HG03280 (cell line): ENCODE measurements at regions not wholly inside any gene's neighbourhood (a gene's known extent, or its start where the extent isn't known, plus 50 kb on each side); places are given as distances from the start of the nearest gene placed in this dataset.
"Not testable (repeated sequence)": the region's sequence is repeated elsewhere in the genome, so short reads cannot be mapped to it uniquely, and the experiment has no call there.

Experiments
- ATAC-seq: cut with Tn5 transposase; IDR thresholded peaks from one replicate; pipeline ENCODE4 v1.9.1; 2021; ENCODE audit warnings: mild to moderate bottlenecking, moderate library complexity; ENCODE audit not compliant: unreplicated experiment

- no peak for ATAC-seq
These were observed 232.5 kb downstream of the PARP8 start for GRCh38 chr5:50898966-50899365.

- no peak for ATAC-seq
These were observed 234.6 kb downstream of the PARP8 start for GRCh38 chr5:50900952-50901510.

- ATAC-seq = no peak
These were observed 237.2 kb downstream of the PARP8 start for GRCh38 chr5:50903651-50904050.

DNA sequence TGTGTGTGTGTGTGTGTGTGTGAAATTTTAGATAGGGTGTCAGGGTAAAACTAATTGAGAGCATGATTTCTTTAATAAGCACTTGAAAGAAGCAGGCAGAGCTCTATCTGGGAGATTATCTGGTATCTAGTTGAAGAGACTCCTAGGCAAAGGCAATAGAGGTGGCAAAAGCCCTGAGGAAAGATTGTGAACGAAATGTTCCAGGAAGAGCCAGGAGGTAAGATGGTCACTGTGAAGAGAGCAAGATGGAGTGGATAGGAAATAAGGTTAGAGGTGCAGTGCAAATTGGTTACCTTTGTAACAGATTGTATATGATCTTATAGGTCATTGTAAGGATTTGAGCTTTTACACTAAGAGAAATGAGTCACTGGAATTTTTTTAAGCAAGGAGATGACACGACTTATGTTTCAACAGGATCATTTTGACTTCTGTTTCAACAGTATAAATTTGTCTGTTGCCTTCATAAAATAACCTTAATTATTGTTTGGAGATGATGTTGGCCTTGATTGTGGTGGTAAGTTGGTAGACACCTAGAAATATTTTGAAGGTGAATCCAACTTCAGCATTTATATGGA lies 239.6 kb downstream of the PARP8 start:
- ATAC-seq = no peak

- ATAC-seq = not testable (repeated sequence)
These were observed 253.7 kb downstream of the PARP8 start for GRCh38 chr5:50920160-50920559.

- no peak for ATAC-seq
These were observed 255.1 kb downstream of the PARP8 start for GRCh38 chr5:50921366-50922133.

DNA sequence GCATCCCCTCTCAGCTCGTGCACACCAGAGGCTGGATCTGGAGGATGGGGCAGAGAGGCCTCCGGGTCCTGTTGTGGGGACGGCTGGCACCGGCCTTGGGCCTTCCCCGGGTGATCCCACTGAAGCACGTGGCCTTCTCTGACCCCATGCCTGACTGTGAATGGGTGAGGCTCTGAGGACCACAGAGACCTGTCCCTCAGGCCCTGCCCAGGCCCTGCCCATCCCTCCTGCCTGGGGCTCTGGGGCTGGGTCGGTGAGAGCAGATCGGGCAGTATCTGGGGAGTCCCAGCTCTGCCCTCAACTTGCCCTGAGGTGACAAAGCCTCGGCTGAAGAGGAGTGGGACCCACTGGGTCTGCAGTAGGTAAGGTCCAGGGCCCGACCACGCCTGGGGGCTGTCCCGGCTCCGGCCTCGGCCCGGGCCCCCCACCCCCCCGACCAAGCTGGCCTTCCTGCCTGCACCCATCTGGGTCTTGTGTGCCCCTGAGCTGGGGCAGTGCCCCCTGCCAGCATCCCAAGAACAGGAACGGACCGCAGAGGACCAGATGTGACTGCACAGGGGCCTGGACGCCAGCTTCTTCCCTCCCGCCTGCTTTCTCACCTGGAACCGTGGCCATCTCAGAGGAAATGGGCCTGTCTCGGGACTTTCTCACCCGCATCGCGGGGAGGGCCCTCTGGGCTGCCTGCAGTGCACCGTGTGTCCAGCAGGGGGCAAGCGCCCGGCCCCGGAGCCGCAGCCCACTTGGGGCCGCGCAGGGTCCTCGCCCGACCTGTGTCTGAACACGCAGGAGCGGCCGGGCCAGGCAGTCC lies 255.9 kb downstream of the PARP8 start:
- peak; percentile 76 for ATAC-seq

- no peak for ATAC-seq
These were observed 256.7 kb downstream of the PARP8 start for GRCh38 chr5:50922942-50923767.

- no peak for ATAC-seq
These were observed 257.5 kb downstream of the PARP8 start for GRCh38 chr5:50923768-50924494.

GRCh38 chr5:50927953-50928352 lies 261.5 kb downstream of the PARP8 start:
- no peak for ATAC-seq

DNA sequence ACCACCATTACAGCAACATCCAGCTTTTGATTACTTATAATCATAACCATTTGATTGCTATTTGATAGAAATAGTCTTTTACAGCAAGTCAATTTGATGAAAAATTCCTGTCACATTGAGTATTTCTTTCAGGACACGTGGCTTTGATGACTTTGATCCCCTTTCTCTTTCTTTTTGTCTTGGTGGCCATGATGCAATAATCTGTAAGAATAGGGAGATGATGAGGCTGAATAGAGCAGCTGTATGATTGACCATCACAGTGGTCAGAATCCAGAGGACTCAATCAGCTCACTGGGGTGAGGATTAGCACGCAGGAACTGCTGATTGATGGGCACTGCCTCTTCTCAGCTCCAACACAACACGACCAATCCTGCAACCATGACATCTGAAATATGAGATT lies 262.7 kb downstream of the PARP8 start:
- no peak for ATAC-seq

DNA sequence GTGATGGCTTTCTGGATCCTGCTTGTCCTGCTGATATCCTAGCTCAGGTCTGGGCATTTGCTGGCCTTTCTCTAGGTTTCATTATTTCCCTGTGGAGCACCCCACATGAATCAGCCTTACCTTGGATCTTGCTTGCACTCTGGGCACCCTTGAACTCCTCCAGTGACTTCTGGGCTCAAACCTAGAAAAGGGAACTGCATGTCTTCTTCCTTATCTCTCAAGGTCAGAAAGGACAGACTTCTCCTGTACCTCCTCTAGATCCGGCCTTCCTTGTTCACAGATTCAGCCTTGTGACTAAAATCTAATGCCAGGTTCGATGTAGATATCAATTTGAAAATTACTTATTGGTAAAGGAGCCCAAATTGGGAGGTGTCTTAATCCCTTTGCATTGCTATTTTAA lies 267.9 kb downstream of the PARP8 start:
- ATAC-seq = no peak

GRCh38 chr5:50945139-50945538 lies 278.7 kb downstream of the PARP8 start:
- no peak for ATAC-seq

DNA sequence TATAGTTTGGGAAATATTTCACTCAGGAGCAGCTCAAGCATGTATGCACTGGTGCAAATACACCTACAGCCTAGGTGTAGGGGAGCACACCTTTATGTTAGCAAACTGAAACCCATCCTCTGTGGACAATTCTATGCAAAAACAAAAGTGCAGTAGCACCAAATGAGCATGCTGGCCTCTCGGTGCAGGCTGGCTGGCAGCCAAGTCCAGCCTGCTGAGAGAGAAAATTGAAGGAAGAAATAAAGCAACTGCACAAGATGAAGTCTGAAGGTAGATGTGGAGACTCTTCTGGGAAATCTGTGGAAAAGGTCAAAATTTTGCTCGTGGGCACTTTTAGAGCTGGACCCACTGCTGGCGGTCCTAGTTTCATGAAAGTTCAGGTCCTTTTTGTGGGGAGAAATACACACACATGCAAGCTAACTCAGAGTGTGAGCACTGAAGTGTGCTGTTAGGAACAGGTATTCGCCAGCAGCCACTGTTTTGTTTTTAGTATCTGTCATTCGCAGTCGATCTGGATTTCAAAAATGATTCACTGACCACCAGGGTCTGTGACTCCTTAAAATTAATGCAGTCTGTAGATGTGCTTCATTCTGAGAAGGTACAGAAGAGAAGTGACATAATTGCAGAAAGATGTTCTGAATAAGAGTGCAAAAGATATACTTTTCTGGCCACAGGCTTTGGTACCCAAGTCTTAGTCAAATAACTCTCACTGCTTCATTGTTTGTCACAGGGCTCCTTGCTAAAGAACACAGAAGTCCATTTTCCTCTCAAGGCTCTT lies 281.7 kb downstream of the PARP8 start:
- no peak for ATAC-seq

DNA sequence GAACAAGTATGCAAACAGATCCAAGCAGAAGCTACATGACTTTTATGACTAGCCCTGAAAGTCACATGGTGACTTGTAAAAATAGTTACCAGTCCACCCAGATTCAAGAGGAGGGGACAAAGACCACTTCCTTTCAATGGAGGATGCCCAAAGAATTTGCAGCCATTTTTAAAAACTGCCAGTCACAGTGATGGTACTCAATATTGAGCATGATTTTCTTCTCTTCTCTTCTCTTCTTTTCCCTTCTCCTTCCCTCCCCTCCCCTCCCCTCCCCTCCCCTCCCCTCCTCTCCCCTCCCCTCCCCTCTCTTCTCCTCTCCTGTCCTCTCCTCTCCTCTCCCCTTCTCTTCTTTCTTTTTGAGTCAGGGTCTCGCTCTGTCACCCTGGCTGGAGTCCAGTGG lies 286.9 kb downstream of the PARP8 start:
- ATAC-seq = no peak

DNA sequence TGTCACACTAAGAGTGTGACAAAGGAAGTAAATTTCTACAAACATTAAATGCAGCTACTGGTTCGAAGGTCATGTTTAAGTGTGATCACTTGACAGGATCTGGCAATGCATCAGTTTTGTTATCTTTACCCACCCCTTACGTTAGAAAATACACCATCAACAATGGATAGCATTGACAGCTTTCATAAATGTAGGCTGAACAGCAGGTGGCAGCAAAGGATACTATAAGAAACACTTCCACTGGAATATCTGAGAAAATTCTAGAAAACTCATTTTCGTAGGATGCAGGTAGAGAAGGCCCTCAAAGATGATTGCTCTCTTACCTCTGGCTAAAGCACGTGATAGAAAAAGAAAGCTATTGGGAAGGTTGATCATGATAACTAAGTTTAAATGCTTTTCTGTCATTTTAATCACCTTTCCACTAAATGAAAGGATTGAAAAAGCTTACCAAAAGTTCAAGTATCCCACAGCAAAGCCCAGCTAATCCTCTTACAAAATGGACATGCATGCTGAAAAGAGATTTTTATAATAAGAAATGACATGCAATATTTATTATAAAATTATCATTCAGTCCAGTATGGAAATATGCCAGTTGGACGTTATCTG lies 292.5 kb downstream of the PARP8 start:
- ATAC-seq = peak; percentile 48

DNA sequence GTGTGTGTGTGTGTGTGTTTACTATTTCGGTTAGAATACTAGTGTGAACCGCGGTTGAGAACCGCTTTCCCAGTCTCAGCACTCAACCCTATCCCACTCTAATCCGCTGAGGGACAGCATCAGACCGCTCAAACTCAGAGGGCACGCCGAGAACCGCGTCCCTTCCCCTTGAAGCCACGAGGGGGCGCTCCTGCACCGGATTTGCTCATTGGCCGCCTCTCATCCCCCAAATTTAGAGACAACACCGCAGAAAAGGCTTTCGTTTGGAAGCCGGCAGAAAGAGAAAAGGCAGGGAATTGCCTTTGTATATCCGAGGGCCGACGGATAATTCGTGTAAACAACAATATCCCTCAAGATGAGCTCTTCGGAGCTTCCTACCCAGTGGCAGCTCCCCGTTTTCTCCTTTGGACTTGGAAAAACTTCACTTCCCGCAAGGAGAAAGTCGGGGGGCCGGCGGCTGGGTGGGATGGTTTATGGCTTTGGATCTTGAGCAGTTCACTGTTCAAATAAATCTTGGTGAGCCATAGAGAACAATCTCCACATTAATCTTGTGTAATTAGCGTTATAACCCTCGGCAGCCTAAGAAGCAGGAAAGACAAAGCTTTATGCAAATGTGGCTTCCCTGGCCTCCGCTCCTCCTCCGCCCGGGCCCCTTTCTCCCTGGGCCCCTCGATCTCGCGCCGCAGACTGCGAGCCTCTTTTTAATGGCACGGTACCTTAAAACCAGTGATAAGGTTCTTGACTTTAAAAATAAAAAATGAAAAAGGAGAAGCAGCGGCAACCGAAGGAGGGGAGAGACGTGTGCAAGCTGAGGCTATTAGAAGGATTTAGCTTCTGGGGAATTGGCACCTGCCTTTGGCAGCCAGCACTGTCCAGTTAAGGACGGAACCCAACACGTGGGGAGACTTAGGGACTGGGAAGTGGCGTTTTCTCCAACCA lies 296.8 kb downstream of the PARP8 start:
- peak; percentile 81 for ATAC-seq
